Activated T-cell treated with anti-CD3 and anti-CD28 coated beads for 1 hour (primary cell): ENCODE measurements at regions not wholly inside any gene's neighbourhood (a gene's known extent, or its start where the extent isn't known, plus 50 kb on each side); places are given as distances from the start of the nearest gene placed in this dataset.
"Not testable (repeated sequence)": the region's sequence is repeated elsewhere in the genome, so short reads cannot be mapped to it uniquely, and the experiment has no call there.

Source experiments
- DNase-seq: peaks from one replicate; pipeline ENCODE4 v3.0.0-alpha.2; 2020; ENCODE audit warnings: low read depth

- DNase-seq: no peak
Observed at GRCh38 chr7:16089801-16090200, 331.5 kb downstream of the CRPPA start.

GRCh38 chr7:16089191-16089590 is 332.1 kb downstream of the CRPPA start:
- DNase-seq: no peak

DNA sequence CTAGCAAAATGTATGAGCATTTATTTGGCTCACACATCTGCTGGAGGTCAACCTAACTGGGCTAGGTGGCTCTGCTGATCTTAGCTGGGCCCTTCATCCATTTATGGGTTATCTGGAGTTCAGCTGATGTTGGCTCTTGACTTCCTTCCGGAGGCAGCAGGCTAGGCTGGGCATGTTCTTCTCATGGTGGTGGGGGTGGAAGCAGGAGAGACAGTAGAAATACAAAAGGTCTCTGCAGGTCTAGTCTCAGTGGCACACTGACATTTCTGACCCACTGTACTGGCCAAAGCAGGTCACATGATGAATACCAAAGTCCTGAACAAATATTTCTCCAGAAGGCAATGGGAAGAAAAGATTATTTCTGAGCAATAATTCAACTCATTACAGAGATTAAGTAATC is 334.6 kb downstream of the CRPPA start:
- DNase-seq: no peak

GRCh38 chr7:16085780-16086179 is 335.6 kb downstream of the CRPPA start:
- not testable (repeated sequence) for DNase-seq

- DNase-seq: no peak
Observed at GRCh38 chr7:16084875-16085274, 336.5 kb downstream of the CRPPA start.

- no peak for DNase-seq
Observed at GRCh38 chr7:16084370-16084769, 337.0 kb downstream of the CRPPA start.

DNA sequence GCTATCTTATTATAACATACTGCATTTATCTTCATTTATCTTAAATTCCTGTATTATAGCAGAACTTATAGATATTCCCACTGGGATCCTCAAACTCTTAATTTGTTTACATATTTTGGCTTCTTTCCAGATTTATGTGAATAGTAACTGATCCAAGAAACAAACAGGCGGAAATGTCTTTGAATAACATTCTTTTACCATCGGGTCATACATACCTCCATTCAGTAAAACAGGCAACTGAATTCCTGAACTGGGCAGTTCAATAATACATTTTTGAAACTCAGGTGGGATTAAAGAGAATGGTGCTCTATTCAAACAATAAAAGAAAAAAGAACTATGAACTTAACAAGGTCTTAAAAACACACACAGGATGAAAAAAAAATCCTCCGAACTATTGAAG is 337.4 kb downstream of the CRPPA start:
- no peak for DNase-seq

- DNase-seq: no peak
Observed at GRCh38 chr7:16080131-16080530, 341.2 kb downstream of the CRPPA start.

GRCh38 chr7:16079723-16080122 is 341.6 kb downstream of the CRPPA start:
- DNase-seq: no peak

DNA sequence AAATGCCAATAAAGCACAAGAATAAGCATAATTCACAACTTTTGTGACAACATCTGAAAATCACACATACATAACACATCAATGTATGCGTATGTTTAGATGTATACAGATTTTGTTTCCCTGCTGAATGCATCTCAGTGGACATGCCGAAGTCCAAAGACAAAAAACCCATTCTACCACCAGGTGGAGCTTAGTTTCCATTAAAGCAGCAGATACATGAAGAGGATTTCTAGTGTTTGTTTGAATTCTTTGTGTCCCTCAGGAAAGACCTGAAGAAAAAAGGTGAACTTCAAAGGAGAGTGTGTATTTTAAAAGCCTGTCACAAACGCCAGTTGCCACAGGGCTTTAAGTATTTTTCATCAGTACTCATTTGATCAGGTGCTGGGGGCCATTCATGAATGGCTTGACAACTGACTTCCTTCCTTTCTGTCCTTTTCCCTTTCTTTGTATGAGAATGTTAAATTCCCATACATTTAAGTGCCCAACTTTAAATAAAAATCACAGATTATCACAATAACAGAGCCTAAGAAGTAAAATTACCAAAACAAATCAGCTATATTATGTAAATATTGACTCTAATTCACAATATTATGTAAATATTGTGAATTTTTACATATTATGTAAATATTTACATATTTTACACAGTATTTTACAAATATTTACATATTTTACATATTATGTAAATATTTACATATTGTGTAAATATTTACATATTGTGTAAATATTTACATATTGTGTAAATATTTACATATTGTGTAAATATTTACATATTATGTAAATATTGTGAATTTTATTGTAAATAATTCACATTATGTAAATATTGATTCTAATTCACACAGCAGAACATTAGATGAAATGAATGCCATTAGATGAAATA is 343.0 kb downstream of the CRPPA start:
- no peak for DNase-seq

DNA sequence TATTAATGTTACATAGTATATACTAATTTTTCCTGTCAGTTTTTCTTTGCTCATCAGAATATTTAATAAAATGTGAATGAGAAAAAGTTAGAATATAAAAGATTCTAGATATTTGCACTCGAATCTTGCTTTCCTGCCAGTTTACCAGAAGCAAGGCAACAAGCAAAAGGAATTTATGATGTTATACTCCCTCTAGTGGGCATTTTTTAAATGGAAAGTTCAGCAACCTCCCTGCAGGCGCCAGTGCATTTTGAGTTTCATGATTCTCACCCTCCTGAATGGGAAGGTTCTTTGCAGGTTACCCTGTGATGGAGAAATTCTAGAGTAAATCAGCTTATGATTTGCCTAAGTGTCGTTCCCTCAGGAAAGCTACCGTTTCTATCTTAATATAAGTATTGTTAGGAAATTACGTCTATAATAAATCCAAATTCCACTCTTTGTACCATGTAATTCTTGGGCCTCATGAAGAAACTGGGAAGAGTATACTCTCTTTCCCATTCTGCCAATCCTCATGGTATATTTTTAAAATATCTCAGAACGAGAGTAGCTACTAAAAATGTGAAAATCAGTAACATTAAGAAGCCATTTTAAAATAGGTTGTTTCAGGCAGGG is 350.0 kb downstream of the CRPPA start:
- no peak for DNase-seq

DNA sequence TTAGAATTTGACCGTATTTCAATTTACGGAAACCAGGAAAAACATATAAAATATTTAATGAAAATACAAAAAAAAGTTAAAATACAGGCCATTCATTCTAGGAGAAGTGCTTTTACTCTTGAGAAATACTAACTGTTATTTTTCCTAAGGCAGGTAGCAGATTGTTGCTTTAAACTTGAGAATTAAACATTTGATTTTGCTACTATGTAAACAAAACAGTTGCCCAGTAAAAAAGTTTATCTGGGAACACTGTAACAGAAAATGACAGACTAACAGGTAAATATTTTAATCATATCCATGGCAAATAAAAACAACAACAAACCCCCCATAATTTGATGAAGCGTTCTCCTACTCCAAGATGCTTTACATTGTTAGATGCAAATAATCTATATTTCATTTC is 350.5 kb downstream of the CRPPA start:
- no peak for DNase-seq

GRCh38 chr7:16069998-16070397 is 351.3 kb downstream of the CRPPA start:
- no peak for DNase-seq

GRCh38 chr7:16068183-16068582 is 353.2 kb downstream of the CRPPA start:
- DNase-seq: no peak

DNA sequence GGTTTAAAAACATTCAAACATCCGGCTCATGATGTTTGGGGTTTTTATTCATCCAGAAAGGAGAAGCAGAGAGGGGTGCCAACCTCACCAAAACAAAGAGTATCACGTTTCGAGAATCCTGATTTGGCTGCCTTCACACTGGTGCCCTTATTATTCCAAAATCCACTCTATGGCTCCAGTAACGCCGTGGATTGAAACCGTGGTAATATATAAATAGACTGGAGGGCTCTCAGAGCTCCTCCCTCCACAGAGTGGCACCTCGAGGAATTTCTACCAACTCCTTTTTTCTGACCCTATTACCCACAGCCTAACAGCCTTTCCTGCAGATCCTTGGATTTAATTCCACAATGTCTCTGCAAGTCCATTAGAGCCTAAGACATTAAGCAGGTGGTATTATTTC is 353.6 kb downstream of the CRPPA start:
- DNase-seq: no peak

GRCh38 chr7:16066805-16067459 is 354.4 kb downstream of the CRPPA start:
- DNase-seq: no peak

GRCh38 chr7:16065939-16066338 is 355.4 kb downstream of the CRPPA start:
- DNase-seq: no peak

DNA sequence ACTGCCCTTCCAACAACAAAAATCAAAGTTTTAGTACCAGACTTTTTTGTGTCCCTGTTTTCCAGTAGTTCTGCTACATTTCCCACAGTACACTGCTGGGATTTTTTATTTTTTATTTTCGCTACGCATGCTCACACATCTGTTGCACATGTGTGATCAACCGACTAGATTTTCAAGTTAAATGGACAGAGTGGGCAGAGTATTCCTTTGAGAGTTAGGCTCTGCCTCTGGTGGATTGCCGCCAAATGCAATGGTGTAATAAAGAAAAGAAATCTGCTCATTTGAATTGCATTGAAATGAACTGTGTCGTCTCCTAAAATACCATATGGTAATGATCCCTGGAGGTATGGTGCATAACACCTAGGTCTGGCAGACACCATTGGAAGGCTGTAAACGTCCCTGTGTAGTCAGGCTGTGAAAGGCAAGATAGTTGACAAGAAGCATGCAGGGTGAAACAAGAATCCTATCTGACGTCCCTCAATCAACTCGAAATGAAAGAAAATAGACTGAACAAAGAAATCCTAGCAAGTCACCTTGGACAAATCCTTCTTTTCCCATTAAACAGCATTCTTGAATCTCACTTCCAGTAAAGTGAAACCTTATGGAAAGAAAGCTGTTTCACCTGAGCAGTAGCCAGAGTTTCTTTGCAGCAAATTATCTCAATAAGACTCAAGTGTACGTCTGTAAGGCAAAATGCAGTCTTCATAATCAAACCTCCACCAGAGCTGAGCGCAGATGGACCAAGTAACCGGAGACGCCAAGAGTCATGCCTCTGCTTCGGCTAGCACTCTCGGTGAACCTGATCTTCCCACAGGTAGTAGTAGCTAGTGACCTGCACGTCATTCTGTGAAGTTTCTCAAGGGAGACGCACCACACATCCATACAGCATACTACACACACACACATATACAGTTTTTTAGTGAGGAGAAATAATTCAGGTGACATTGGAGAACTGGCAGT is 357.3 kb downstream of the CRPPA start:
- DNase-seq: no peak

DNA sequence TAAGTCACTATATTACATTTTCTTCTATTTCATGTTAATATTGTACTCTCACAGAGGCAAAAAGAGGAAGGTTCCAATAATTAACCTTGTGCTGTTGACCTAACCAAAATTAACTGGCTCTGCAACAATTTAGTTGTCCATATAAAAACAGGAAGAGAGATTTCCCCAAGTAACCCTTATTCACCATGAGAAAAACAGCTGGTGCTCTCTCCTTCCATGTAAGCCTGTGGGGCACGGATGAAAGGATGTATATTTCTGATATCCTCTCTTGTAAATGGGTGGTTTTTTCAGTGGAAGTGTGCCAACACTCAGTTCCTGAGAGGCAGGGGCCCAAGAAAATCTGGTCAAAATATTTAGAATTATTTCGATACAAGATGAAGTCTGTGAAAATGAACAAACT is 358.1 kb downstream of the CRPPA start:
- no peak for DNase-seq

DNA sequence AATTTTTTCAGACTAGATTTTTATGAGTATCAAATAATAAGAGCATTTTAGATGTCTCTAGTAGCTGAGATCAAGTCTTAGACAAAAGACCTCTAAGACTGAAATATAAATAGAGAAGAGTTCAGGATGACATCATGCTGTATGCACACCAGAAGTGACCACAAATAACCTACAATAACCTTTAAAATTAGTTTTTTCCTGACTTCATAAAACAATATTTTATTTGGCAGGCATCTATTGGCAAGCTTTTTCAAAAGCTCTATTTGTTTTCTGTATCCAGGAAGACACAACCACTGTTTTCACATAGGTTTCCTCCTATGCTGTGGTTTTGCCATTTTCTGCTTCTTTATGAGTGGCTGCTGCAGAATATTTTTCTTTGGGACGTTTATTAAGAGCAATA is 359.1 kb downstream of the CRPPA start:
- DNase-seq: no peak

DNA sequence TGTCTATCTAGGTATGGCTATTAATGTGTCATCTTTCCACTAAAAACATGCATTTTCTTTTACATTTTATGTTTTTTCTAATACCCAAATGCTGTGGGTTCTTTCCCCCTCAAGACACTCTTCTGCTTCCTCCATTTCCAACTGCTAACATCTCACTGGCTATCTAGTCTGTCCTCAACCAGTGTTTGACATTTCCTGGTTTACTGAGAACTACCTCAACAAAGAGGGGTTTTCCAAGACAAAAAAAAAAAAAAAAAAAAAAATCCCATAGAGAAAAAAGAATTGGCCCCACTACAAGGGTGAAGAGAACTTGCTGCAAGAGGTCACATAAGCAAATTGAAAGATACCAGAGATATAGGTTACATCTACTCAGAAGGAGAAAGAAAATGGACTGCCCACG is 359.7 kb downstream of the CRPPA start:
- no peak for DNase-seq

GRCh38 chr7:16061011-16061410 is 360.3 kb downstream of the CRPPA start:
- no peak for DNase-seq
